ENCODE measurements at regions not wholly inside any gene's neighbourhood (a gene's known extent, or its start where the extent isn't known, plus 50 kb on each side); places are given as distances from the start of the nearest gene placed in this dataset.

DNA sequence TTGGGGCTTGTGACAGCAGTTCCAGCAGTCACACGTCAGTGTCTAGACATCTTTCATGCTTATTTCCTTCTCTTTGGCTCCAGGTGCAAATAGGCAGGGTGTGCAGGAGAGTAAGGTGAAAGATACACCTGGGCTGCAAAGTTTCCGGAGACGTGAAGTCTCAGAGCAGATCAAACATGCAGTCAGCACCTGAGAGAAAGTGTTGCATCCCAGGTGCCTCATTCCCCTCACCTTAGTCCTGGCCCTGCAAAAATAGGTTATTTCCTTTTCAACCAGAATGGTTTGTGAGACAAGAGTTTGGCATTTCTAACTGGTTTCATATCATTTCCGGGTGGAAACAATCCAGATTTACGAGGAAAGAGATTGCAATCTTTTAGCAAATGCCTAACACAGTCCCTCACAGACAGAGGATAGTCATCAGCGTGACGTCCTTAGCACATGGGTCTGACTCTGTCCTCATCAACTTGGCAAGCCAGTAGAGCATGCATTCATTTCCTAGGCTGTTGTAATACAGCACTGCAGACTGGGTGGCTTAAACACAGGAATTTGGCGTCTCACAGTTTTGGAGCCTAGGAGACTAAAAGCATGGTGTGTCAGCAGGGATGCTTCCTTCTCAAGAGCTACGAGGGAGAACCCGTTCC is 58.2 kb upstream of the ARRDC4 start:
- Histone ChIP-seq H3K36me3 (no peaks in the 10 kb centered on the region), H3K4me3 (ENCODE audit: low read depth in 1 of 2, low read length in 1 of 2) (no peak overlapping the region), H3K9me3 (no peaks in the 10 kb centered on the region), H3K27me3 (peaks cover 56% of the 10 kb centered on the region), H3K4me1 (ENCODE audit: control insufficient read depth in 1 of 2, insufficient read depth in 1 of 2, low read depth in 1 of 2, low read length in 1 of 2) (no peaks in the 10 kb centered on the region), H3K27ac (no peak overlapping the region)
- TF ChIP-seq, protein P1, sequence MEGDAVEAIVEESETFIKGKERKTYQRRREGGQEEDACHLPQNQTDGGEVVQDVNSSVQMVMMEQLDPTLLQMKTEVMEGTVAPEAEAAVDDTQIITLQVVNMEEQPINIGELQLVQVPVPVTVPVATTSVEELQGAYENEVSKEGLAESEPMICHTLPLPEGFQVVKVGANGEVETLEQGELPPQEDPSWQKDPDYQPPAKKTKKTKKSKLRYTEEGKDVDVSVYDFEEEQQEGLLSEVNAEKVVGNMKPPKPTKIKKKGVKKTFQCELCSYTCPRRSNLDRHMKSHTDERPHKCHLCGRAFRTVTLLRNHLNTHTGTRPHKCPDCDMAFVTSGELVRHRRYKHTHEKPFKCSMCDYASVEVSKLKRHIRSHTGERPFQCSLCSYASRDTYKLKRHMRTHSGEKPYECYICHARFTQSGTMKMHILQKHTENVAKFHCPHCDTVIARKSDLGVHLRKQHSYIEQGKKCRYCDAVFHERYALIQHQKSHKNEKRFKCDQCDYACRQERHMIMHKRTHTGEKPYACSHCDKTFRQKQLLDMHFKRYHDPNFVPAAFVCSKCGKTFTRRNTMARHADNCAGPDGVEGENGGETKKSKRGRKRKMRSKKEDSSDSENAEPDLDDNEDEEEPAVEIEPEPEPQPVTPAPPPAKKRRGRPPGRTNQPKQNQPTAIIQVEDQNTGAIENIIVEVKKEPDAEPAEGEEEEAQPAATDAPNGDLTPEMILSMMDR (IDR thresholded peaks at IDR 0.05), result no peak

DNA sequence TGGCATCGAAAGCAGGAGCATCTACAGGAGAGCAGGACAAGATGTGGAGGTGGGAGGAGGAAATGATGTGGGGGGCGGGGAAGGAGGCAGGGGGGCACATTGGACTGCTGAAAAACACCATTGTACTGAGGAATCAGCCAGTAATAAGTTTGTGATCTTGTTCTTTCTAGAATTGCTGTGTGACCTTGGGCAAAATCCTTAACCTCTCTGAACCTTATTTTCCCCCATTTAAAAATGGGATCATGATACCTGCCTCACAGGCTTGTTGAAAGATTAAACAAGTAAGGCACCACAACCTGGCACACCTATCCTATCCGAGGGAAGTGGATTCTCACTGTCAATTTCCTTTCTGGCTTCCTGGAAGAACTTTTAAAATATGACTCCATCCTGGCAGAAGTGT is 56.9 kb upstream of the ARRDC4 start:
- TF ChIP-seq, protein P1 (IDR thresholded peaks at IDR 0.05), result no peak
- Histone ChIP-seq H3K27me3 (peaks cover 56% of the 10 kb centered on the region), H3K36me3 (no peaks in the 10 kb centered on the region), H3K9me3 (no peaks in the 10 kb centered on the region), H3K27ac (no peak overlapping the region), H3K4me1 (ENCODE audit: control insufficient read depth in 1 of 2, insufficient read depth in 1 of 2, low read depth in 1 of 2, low read length in 1 of 2) (no peaks in the 10 kb centered on the region), H3K4me3 (ENCODE audit: low read depth in 1 of 2, low read length in 1 of 2) (no peak overlapping the region)

DNA sequence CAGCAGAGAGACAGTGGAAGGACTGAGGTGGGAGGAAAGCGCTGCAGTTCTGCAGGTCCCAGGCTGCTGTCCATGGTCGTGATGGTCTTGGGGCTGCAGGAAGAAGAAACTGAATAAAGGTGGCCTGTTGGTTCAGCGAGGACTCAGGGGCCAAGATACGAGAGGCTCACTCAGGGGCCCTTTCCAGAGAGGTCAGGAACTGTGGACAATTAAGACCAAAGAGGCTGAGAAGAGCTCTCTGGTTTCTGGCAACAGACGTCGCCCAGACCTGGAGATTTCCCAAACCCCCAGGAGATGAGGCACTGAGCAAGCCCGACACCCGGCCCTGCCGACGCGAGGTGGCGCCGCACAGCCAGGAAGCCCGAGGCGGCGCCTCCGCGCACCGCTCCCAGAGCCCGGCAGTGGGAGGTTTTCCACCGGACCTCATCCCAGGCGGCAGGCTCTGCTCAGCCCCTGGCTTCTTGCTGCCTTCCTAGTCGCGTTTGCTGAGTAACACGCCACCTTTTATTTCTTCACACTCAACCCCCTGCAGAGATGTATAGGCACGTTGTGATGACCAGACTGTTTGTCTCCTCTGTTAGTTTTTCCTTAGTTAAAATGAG is 56.4 kb upstream of the ARRDC4 start:
- Histone ChIP-seq H3K27me3 (peaks cover 56% of the 10 kb centered on the region), H3K27ac (no peak overlapping the region), H3K4me1 (ENCODE audit: control insufficient read depth in 1 of 2, insufficient read depth in 1 of 2, low read depth in 1 of 2, low read length in 1 of 2) (no peaks in the 10 kb centered on the region), H3K36me3 (no peaks in the 10 kb centered on the region), H3K4me3 (ENCODE audit: low read depth in 1 of 2, low read length in 1 of 2) (no peak overlapping the region), H3K9me3 (no peaks in the 10 kb centered on the region)
- TF ChIP-seq, protein P1 (IDR thresholded peaks at IDR 0.05), result no peak

DNA sequence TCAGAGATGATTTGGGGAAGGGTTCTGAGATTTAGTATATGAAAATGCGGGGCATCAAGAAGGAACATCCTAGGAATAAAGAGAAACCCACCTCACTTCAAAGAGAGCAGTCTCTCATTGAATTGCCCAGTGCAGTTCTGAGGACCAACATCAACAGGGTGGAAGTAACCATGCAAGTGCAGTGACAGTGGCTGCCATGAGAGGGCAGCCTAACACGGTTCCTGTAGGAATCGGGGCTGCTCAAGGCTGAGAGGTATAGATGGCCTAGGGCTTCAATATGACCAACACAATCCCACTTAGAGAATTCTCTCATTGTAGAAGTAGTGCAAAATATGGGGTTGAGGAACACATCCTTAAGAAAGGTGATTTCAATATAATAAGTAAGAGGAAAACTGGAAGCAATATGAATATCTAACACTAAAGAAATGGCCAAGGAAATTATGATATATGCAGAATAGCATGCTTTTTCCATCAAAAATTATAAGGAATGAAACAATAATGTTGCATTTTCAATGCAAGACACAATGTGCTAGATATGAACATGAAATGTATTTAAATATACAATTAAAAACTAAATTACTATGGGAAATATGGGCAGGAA is 51.1 kb upstream of the ARRDC4 start:
- Histone ChIP-seq H3K4me1 (ENCODE audit: control insufficient read depth in 1 of 2, insufficient read depth in 1 of 2, low read depth in 1 of 2, low read length in 1 of 2) (no peaks in the 10 kb centered on the region), H3K4me3 (ENCODE audit: low read depth in 1 of 2, low read length in 1 of 2) (no peak overlapping the region), H3K27me3 (peaks cover 29% of the 10 kb centered on the region), H3K36me3 (no peaks in the 10 kb centered on the region), H3K9me3 (no peaks in the 10 kb centered on the region), H3K27ac (no peak overlapping the region)
- TF ChIP-seq, protein P1 (IDR thresholded peaks at IDR 0.05), result peak; percentile 60
